WTC11 (cell line): ENCODE measurements at regions not wholly inside any gene's neighbourhood (a gene's known extent, or its start where the extent isn't known, plus 50 kb on each side); places are given as distances from the start of the nearest gene placed in this dataset.

Experiments
- ATAC-seq: fragments of 200-7000 bp; cut with Tn5 transposase; 2 replicates; pipeline ENCODE4 v1.10.0; 2021; ENCODE audit warnings: mild to moderate bottlenecking, moderate library complexity
- CTCF ChIA-PET: fragments of 300-600 bp; sonication (Branson Sonifier 250); formaldehyde crosslinking; loops from one replicate; lab custom pipeline; 2021; ENCODE audit warnings: antibody characterized with exemption; lab: Charles Lee
- POLR2A ChIA-PET: fragments of 350-600 bp; sonication (Branson Sonifier 250); formaldehyde crosslinking; loops from one replicate; lab custom pipeline; 2021; ENCODE audit warnings: antibody characterized with exemption; lab: Charles Lee
- DNase-seq: peaks from one replicate; pipeline ENCODE4 v3.0.0; 2021; ENCODE audit warnings: low spot score
- H3K27ac Mint-ChIP-seq: 2 replicates; pipeline ENCODE4 v1.8.0; 2021; ENCODE audit warnings: mixed read lengths
- H3K27me3 Mint-ChIP-seq: 2 replicates; pipeline ENCODE4 v1.8.0; 2021; ENCODE audit warnings: low read depth, mild to moderate bottlenecking, moderate library complexity, mixed read lengths
- H3K36me3 Mint-ChIP-seq: 2 replicates; pipeline ENCODE4 v1.8.0; 2021; ENCODE audit warnings: mixed read lengths
- H3K4me1 Mint-ChIP-seq: 2 replicates; pipeline ENCODE4 v1.8.0; 2022; ENCODE audit warnings: mixed read lengths
- H3K4me3 Mint-ChIP-seq: 2 replicates; pipeline ENCODE4 v1.8.0; 2021; ENCODE audit warnings: mild to moderate bottlenecking, moderate library complexity, mixed read lengths
- H3K9me3 Mint-ChIP-seq: 2 replicates; pipeline ENCODE4 v1.8.0; 2021; ENCODE audit warnings: mixed read lengths
- ATF1 ChIP-seq: sonication (generic); formaldehyde crosslinking; IDR thresholded peaks from 2 replicates; pipeline ENCODE4 v1.8.1; 2023; ENCODE audit warnings: mild to moderate bottlenecking, moderate library complexity, missing genetic modification reagents
- ATF2 ChIP-seq: sonication (generic); formaldehyde crosslinking; IDR thresholded peaks from 2 replicates; pipeline ENCODE4 v1.8.1; 2022; ENCODE audit warnings: low read depth, missing genetic modification reagents, borderline replicate concordance
- ATF6 ChIP-seq: sonication (generic); formaldehyde crosslinking; IDR thresholded peaks from 2 replicates; pipeline ENCODE4 v1.8.1; 2023; ENCODE audit warnings: mild to moderate bottlenecking, missing genetic modification reagents
- ERG ChIP-seq: fragments of 250-450 bp; sonication (Bioruptor Pico); IDR thresholded peaks from 2 replicates; pipeline ENCODE4 v1.8.0; 2021; ENCODE audit warnings: mild to moderate bottlenecking
- IRF1 ChIP-seq: sonication (generic); formaldehyde crosslinking; IDR thresholded peaks from 2 replicates; pipeline ENCODE4 v1.8.0; 2023; ENCODE audit warnings: missing genetic modification reagents
- IRF2 ChIP-seq: sonication (generic); formaldehyde crosslinking; IDR thresholded peaks from 2 replicates; pipeline ENCODE4 v1.8.0; 2022; ENCODE audit warnings: low read depth, missing genetic modification reagents, borderline replicate concordance
- JAZF1 ChIP-seq: fragments of 250-450 bp; sonication (Bioruptor Pico); IDR thresholded peaks from 2 replicates; pipeline ENCODE4 v1.9.0; 2021; ENCODE audit warnings: moderate library complexity, mild to moderate bottlenecking, inconsistent platforms
- JUN ChIP-seq: sonication (generic); formaldehyde crosslinking; IDR thresholded peaks from 2 replicates; pipeline ENCODE4 v1.8.0; 2023; ENCODE audit warnings: mild to moderate bottlenecking, missing genetic modification reagents
- KAT7 ChIP-seq: sonication (generic); formaldehyde crosslinking; IDR thresholded peaks from 2 replicates; pipeline ENCODE4 v1.8.1; 2023; ENCODE audit warnings: missing genetic modification reagents, mild to moderate bottlenecking, borderline replicate concordance
- MAX ChIP-seq: sonication (generic); formaldehyde crosslinking; IDR thresholded peaks from 2 replicates; pipeline ENCODE4 v1.8.0; 2022; ENCODE audit warnings: mild to moderate bottlenecking, missing genetic modification reagents
- MYBL2 ChIP-seq: sonication (generic); formaldehyde crosslinking; IDR thresholded peaks from 2 replicates; pipeline ENCODE4 v1.8.1; 2023; ENCODE audit warnings: mild to moderate bottlenecking, moderate library complexity, missing genetic modification reagents
- NR2C2 ChIP-seq: sonication (generic); formaldehyde crosslinking; IDR thresholded peaks from 2 replicates; pipeline ENCODE4 v1.8.0; 2022; ENCODE audit warnings: mild to moderate bottlenecking, missing genetic modification reagents
- USF1 ChIP-seq: sonication (generic); formaldehyde crosslinking; IDR thresholded peaks from 2 replicates; pipeline ENCODE4 v1.8.0; 2022; ENCODE audit warnings: mild to moderate bottlenecking, missing genetic modification reagents
- ZBTB21 ChIP-seq: sonication (generic); formaldehyde crosslinking; IDR thresholded peaks from 2 replicates; pipeline ENCODE4 v1.8.1; 2023; ENCODE audit warnings: mild to moderate bottlenecking, missing genetic modification reagents, borderline replicate concordance
- ZMAT4 ChIP-seq: fragments of 250-450 bp; sonication (Bioruptor Pico); IDR thresholded peaks from 2 replicates; pipeline ENCODE4 v1.9.0; 2021; ENCODE audit warnings: mild to moderate bottlenecking
- ZNF121 ChIP-seq: sonication (generic); formaldehyde crosslinking; IDR thresholded peaks from 2 replicates; pipeline ENCODE4 v1.8.0; 2023; ENCODE audit warnings: missing genetic modification reagents
- ZNF263 ChIP-seq: sonication (generic); formaldehyde crosslinking; IDR thresholded peaks from 2 replicates; pipeline ENCODE4 v1.8.1; 2022; ENCODE audit warnings: low read depth, mild to moderate bottlenecking, moderate library complexity, missing genetic modification reagents
- TF ChIP-seq, protein P1 (sequence below): sonication (generic); formaldehyde crosslinking; IDR thresholded peaks from 2 replicates; pipeline ENCODE4 v1.8.1; 2022; ENCODE audit warnings: mild to moderate bottlenecking, moderate library complexity, missing genetic modification reagents
- TF ChIP-seq, protein P2 (sequence below): sonication (generic); formaldehyde crosslinking; IDR thresholded peaks from 2 replicates; pipeline ENCODE4 v1.8.1; 2023; ENCODE audit warnings: mild to moderate bottlenecking, missing genetic modification reagents, moderate library complexity
- TF ChIP-seq, protein P3 (sequence below): fragments of 250-450 bp; sonication (Bioruptor Pico); IDR thresholded peaks from 2 replicates; pipeline ENCODE4 v1.9.0; 2021; ENCODE audit warnings: mild to moderate bottlenecking, borderline replicate concordance

DNA sequence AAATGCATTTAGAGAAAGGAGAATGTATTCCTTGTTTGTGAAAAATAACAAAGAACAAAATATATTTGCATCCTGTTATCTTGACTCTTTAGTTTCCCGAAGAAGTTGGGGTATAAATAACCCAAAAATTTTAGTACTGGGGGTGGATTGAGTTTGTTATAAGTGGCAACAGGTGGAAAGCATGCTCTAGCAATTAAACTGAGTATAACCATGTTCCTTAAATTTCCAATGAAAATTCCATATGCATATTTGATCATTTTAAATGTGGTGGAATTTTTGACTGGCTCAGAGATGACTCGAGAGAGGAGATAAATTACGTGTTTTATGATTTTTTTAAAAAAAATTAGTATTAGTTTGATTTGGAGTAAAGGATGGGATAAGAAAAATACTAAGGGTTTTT is 348.9 kb downstream of the TGFB2 start:
- H3K27me3 Mint-ChIP-seq: no peaks in the 10 kb centered on the region
- no peak overlapping the region for H3K27ac Mint-ChIP-seq
- H3K4me1 Mint-ChIP-seq: peaks cover 15% of the 10 kb centered on the region
- DNase-seq: no peak
- no peak overlapping the region for H3K4me3 Mint-ChIP-seq
- ChIA-PET CTCF (no interaction called here), POLR2A (no interaction called here)
- no peak for ATAC-seq
- H3K36me3 Mint-ChIP-seq: no peaks in the 10 kb centered on the region
- H3K9me3 Mint-ChIP-seq: peaks cover 10% of the 10 kb centered on the region
- no peak for TF ChIP-seq ZNF121
- TF ChIP-seq ZMAT4 (CRISPR knock-in tag): no peak
- no peak for TF ChIP-seq NR2C2
- no peak for TF ChIP-seq ATF1 (CRISPR knock-in tag)
- TF ChIP-seq USF1: no peak
- no peak for TF ChIP-seq ATF2 (CRISPR knock-in tag)
- TF ChIP-seq KAT7: no peak
- no peak for TF ChIP-seq ATF6 (CRISPR knock-in tag)
- no peak for TF ChIP-seq JUN (CRISPR knock-in tag)
- TF ChIP-seq, protein P1, sequence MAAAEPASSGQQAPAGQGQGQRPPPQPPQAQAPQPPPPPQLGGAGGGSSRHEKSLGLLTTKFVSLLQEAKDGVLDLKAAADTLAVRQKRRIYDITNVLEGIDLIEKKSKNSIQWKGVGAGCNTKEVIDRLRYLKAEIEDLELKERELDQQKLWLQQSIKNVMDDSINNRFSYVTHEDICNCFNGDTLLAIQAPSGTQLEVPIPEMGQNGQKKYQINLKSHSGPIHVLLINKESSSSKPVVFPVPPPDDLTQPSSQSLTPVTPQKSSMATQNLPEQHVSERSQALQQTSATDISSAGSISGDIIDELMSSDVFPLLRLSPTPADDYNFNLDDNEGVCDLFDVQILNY (CRISPR knock-in tag): no peak
- no peak for TF ChIP-seq IRF2 (CRISPR knock-in tag)
- no peak for TF ChIP-seq ZBTB21 (CRISPR knock-in tag)

GRCh38 chr1:218694636-218695035 is 349.5 kb downstream of the TGFB2 start:
- Mint-ChIP-seq H3K4me3 (no peak overlapping the region), H3K36me3 (no peaks in the 10 kb centered on the region), H3K9me3 (peaks cover 7% of the 10 kb centered on the region), H3K27me3 (no peaks in the 10 kb centered on the region), H3K4me1 (peaks cover 15% of the 10 kb centered on the region), H3K27ac (no peak overlapping the region)
- CTCF ChIA-PET: interaction anchor here (1.2 kb wide), 1 partner anchor 355 kb away, joined by 3 read pairs; no protein-coding TSS in a partner anchor
- no peak for TF ChIP-seq ERG (CRISPR knock-in tag)
- TF ChIP-seq IRF1 (CRISPR knock-in tag): no peak
- no peak for TF ChIP-seq JAZF1
- TF ChIP-seq, protein P2, sequence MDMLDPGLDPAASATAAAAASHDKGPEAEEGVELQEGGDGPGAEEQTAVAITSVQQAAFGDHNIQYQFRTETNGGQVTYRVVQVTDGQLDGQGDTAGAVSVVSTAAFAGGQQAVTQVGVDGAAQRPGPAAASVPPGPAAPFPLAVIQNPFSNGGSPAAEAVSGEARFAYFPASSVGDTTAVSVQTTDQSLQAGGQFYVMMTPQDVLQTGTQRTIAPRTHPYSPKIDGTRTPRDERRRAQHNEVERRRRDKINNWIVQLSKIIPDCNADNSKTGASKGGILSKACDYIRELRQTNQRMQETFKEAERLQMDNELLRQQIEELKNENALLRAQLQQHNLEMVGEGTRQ (CRISPR knock-in tag): no peak
- TF ChIP-seq ZNF263 (CRISPR knock-in tag): no peak
- TF ChIP-seq, protein P3, sequence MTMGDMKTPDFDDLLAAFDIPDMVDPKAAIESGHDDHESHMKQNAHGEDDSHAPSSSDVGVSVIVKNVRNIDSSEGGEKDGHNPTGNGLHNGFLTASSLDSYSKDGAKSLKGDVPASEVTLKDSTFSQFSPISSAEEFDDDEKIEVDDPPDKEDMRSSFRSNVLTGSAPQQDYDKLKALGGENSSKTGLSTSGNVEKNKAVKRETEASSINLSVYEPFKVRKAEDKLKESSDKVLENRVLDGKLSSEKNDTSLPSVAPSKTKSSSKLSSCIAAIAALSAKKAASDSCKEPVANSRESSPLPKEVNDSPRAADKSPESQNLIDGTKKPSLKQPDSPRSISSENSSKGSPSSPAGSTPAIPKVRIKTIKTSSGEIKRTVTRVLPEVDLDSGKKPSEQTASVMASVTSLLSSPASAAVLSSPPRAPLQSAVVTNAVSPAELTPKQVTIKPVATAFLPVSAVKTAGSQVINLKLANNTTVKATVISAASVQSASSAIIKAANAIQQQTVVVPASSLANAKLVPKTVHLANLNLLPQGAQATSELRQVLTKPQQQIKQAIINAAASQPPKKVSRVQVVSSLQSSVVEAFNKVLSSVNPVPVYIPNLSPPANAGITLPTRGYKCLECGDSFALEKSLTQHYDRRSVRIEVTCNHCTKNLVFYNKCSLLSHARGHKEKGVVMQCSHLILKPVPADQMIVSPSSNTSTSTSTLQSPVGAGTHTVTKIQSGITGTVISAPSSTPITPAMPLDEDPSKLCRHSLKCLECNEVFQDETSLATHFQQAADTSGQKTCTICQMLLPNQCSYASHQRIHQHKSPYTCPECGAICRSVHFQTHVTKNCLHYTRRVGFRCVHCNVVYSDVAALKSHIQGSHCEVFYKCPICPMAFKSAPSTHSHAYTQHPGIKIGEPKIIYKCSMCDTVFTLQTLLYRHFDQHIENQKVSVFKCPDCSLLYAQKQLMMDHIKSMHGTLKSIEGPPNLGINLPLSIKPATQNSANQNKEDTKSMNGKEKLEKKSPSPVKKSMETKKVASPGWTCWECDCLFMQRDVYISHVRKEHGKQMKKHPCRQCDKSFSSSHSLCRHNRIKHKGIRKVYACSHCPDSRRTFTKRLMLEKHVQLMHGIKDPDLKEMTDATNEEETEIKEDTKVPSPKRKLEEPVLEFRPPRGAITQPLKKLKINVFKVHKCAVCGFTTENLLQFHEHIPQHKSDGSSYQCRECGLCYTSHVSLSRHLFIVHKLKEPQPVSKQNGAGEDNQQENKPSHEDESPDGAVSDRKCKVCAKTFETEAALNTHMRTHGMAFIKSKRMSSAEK: no peak
- TF ChIP-seq MYBL2 (CRISPR knock-in tag): no peak
- TF ChIP-seq MAX (CRISPR knock-in tag): no peak
- DNase-seq (no peak), ATAC-seq (no peak; the same call in 1 of the 2 replicates)
- POLR2A ChIA-PET: no interaction called here
